AG04449 (cell line): ENCODE measurements at regions not wholly inside any gene's neighbourhood (a gene's known extent, or its start where the extent isn't known, plus 50 kb on each side); places are given as distances from the start of the nearest gene placed in this dataset.
"Not testable (repeated sequence)": the region's sequence is repeated elsewhere in the genome, so short reads cannot be mapped to it uniquely, and the experiment has no call there.

ENCODE experiments used
- CTCF ChIA-PET: fragments of 350-600 bp; formaldehyde crosslinking; extraction: SDS; loops from one replicate; lab custom pipeline; 2021; ENCODE audit warnings: antibody characterized with exemption; lab: Yijun Ruan, JAX
- POLR2A ChIA-PET: fragments of 400-600, 350-600 bp; formaldehyde crosslinking; extraction: SDS; loops from one replicate; lab custom pipeline; 2020; ENCODE audit warnings: antibody characterized with exemption, inconsistent platforms; lab: Yijun Ruan, JAX
- DNase-seq: peaks from one replicate; pipeline ENCODE4 v3.0.0-alpha.2; 2010; ENCODE audit warnings: low read depth, low spot score
- H3K4me3 ChIP-seq: 2 replicates; pipeline ENCODE4 v1.5.1; 2011; ENCODE audit warnings: low read depth, mild to moderate bottlenecking, control low read depth, low read length
- TF ChIP-seq, protein P1 (sequence below): IDR thresholded peaks from one replicate; pipeline ENCODE4 v1.5.1; 2011; ENCODE audit warnings: mild to moderate bottlenecking, moderate library complexity, low read length, control low read depth, inconsistent platforms; ENCODE audit not compliant: insufficient read depth; ENCODE audit errors: missing control alignments

DNA sequence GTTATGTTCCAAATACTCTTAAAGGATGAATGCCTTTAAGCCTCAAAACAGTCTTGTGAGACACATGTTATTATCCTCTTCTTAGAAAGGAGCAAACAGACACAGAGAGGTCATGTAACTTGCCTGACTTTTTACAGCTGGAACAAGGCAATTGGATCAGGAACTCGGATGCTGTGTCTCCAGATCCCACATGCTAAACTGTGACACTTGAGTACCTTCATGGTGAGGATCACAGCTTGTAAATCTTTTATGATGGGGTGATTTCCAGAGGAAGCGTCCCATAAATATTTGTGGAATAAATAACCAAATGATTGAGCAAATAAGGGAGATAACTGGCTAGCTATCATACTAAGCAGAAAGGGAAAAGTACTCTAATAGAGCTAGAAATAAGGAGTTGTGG is 171.2 kb downstream of the C11orf91 start:
- H3K4me3 ChIP-seq = no peak overlapping the region
- ChIA-PET POLR2A (no interaction called here), CTCF (interaction anchor here (0.9 to 1.1 kb wide), 3 partner anchors 11 to 159 kb away, joined by 3 read pairs; no protein-coding TSS in a partner anchor)
- no peak for DNase-seq
- TF ChIP-seq, protein P1, sequence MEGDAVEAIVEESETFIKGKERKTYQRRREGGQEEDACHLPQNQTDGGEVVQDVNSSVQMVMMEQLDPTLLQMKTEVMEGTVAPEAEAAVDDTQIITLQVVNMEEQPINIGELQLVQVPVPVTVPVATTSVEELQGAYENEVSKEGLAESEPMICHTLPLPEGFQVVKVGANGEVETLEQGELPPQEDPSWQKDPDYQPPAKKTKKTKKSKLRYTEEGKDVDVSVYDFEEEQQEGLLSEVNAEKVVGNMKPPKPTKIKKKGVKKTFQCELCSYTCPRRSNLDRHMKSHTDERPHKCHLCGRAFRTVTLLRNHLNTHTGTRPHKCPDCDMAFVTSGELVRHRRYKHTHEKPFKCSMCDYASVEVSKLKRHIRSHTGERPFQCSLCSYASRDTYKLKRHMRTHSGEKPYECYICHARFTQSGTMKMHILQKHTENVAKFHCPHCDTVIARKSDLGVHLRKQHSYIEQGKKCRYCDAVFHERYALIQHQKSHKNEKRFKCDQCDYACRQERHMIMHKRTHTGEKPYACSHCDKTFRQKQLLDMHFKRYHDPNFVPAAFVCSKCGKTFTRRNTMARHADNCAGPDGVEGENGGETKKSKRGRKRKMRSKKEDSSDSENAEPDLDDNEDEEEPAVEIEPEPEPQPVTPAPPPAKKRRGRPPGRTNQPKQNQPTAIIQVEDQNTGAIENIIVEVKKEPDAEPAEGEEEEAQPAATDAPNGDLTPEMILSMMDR = no peak

DNA sequence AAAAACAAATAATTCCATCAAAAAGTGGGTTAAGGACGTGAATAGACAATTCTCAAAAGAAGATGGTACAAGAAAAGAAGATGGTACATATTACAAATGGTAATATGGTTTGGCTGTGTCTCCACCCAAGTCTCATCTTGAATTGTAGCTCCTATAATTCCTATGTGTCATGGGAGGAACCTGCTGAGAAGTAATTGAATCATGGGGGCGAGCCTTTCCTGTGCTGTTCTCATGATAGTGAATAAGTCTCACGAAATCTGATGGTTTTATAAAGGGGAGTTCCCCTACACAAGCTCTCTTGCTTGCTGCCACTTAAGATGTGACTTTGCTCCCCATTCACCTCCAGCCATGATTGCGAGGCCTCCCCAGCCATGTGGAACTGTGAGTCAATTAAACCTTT is 172.9 kb downstream of the C11orf91 start:
- CTCF ChIA-PET = not testable (repeated sequence)

DNA sequence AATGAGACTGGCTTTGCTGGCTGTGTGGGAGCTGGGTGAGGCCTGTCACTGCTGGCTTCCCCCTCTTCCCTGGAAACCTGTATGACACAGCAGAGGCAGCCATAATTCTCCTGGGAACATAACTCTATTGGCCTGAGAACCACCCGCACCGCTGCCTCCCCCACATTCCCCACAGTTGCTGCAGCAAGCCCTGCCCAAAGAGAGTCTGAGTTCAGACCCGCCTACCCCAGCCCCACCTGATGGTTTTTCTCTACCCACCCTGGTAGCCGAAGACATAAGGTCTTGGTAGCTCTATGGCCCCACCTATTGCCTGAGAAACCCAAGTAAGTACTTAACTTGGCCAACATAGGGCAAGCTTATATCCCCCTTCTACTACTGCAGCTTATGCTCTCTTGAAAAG is 174.8 kb downstream of the C11orf91 start:
- CTCF ChIA-PET = interaction anchor here (1.2 to 2.0 kb wide), 3 partner anchors 9 to 217 kb away, joined by 3 to 4 read pairs (median 4); no protein-coding TSS in a partner anchor
- no peak for DNase-seq
- no peak overlapping the region for H3K4me3 ChIP-seq
- POLR2A ChIA-PET = no interaction called here
- TF ChIP-seq, protein P1 = no peak

More for the DNA sequence above, 172.9 kb downstream of the C11orf91 start:
- H3K4me3 ChIP-seq, POLR2A ChIA-PET, DNase-seq: not testable (repeated sequence)

DNA sequence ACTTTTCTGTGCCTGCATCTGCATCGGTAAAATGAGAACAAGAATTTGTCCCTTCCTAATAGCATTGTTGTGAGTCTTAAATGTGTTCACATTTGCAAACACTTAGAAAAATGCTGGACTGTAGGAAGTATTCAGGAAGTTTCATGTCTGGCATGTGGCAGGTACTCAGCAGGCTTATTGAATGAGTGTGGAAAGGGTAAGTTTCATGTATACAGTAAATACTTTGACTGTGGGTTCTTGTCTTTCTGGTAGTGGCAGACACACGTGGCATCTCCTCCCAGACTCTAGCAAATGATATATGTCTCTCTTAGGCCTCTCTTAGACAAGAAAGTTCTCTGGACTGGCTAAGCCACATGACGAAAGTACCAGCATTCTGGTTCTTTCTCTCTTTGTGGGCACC is 179.2 kb downstream of the C11orf91 start:
- no peak overlapping the region for H3K4me3 ChIP-seq
- DNase-seq = no peak
- POLR2A ChIA-PET = no interaction called here
- CTCF ChIA-PET = no interaction called here
- TF ChIP-seq, protein P1 = no peak

DNA sequence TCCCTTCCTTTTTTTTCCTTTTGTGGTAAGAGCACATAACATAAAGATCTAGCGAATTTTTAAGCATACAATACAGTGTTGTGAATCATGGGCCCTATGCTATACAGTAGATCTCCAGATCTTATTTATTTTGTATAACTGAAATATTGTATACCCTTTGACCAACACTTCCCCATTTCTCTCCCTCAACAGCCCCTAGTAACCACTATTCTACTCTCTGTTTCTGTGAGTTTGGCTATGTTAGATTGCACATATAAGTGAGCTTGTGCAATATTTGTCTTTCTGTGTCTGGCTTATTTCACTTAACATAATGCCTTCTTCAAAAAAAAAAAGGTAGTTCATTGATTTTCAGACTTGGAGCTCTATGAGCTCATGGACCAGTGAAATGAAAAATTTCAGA is 180.5 kb downstream of the C11orf91 start:
- ChIA-PET CTCF (interaction anchor here (1.2 kb wide), 1 partner anchor 25 kb away, joined by 3 read pairs; no protein-coding TSS in a partner anchor), POLR2A (no interaction called here)

DNA sequence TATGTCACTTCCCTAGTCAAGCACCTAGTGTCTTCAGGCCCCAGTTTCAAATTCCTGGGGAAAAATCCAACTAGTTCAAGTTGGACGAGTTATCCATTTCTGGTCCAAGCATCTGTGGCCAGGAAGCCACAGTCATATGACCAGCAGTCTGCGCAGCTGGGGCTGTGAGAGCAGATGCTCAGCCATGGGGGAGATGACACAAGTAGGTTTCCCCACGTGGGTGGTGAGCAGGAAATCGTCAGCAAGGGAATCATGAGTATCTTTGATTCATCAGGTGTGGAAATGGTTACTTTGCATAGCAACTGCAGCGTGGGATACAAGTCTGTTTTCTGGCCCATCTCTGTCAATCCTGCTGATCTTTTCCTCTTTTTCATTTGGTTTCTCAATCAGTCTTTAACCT is 185.3 kb downstream of the C11orf91 start:
- TF ChIP-seq, protein P1 = no peak
- ChIA-PET CTCF (interaction anchor here (1.6 kb wide), 1 partner anchor 17 kb away, joined by 3 read pairs; no protein-coding TSS in a partner anchor), POLR2A (interaction anchor here (0.6 kb wide), 1 partner anchor 54 kb away, joined by 3 read pairs; no protein-coding TSS in a partner anchor)
- no peak overlapping the region for H3K4me3 ChIP-seq
- no peak for DNase-seq

More for the DNA sequence above, 180.5 kb downstream of the C11orf91 start:
- DNase-seq = no peak
- H3K4me3 ChIP-seq = no peak overlapping the region
- TF ChIP-seq, protein P1 = no peak
